ENCODE measurements at regions not wholly inside any gene's neighbourhood (a gene's known extent, or its start where the extent isn't known, plus 50 kb on each side); places are given as distances from the start of the nearest gene placed in this dataset.

DNA sequence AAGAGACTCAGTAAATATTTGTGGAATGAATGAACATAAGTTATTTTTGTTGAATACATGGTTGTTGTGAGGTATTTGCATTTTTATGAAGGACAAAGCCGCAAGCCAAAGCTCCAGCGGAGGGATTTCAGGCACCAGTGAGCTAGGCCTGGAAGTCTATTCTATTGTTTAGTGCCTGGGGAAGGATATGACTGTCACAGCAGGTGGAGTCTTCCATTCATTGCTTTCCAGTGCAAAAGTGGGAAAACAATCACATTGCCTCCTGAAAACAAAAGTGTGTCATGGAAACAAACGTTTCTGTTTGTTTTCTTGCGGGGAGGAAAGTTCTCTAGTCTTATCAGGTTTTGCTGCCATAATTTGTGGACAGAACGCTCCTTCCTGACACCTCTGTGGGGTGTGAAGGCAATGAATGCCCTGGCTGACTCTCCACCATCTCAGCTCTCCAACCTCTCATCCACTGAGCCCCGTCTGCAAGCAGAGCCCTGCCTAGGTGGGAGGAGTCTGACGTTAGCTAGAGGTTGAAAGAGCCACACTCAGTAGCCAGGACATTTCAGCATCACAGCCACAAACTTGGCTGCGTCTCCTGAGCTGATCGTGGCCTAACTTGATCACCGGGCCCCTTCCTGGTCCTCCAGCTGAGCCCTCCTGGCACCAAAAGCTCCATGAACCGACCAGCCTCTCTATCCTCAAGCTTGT is 739.1 kb downstream of the MATN1 start:
- no peak for TF ChIP-seq POLR2A (IDR thresholded peaks at IDR 0.05)
- no peak for TF ChIP-seq CTCF (IDR thresholded peaks at IDR 0.05 in 4 of 5, conservative IDR thresholded peaks at IDR 0.05 in 1 of 5)

All from gastrocnemius medialis (tissue), 4 donors.